ENCODE measurements at regions not wholly inside any gene's neighbourhood (a gene's known extent, or its start where the extent isn't known, plus 50 kb on each side); places are given as distances from the start of the nearest gene placed in this dataset.

DNA sequence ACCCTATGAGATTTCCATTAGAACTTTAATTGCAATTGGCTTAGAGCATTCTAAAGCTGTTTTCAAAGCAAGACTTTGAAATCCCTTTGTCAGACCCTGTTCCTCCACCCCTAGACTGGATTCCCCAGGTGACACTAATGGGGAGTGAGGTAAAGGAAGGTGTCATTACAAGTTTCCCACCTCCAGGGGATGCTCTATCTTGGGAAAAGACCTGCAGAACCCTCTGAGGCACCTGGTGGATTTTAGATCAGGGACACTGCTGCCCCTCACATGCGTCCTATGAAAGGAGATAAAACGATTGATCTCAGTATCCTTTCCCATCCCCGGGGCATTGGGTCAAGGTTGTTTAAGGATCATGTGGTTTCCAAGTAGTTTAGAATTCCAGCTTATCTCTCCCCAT, 80.3 kb upstream of the RGS4 start:
- no peaks in the 10 kb centered on the region for H3K4me1 ChIP-seq
- ATAC-seq (ENCODE audit: low FRiP score in 2 of 2) (no peak), DNase-seq (no peak)
- no peaks in the 10 kb centered on the region for H3K27me3 ChIP-seq
- H3K4me3 ChIP-seq: no peak overlapping the region
- H3K9me3 ChIP-seq: no peaks in the 10 kb centered on the region
- TF ChIP-seq POLR2AphosphoS5 (IDR thresholded peaks at IDR 0.05) (no peak), EP300 (IDR thresholded peaks at IDR 0.05) (no peak), POLR2A (IDR thresholded peaks at IDR 0.05) (no peak)
- TF ChIP-seq, protein P1, sequence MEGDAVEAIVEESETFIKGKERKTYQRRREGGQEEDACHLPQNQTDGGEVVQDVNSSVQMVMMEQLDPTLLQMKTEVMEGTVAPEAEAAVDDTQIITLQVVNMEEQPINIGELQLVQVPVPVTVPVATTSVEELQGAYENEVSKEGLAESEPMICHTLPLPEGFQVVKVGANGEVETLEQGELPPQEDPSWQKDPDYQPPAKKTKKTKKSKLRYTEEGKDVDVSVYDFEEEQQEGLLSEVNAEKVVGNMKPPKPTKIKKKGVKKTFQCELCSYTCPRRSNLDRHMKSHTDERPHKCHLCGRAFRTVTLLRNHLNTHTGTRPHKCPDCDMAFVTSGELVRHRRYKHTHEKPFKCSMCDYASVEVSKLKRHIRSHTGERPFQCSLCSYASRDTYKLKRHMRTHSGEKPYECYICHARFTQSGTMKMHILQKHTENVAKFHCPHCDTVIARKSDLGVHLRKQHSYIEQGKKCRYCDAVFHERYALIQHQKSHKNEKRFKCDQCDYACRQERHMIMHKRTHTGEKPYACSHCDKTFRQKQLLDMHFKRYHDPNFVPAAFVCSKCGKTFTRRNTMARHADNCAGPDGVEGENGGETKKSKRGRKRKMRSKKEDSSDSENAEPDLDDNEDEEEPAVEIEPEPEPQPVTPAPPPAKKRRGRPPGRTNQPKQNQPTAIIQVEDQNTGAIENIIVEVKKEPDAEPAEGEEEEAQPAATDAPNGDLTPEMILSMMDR (IDR thresholded peaks at IDR 0.05): no peak
- no peaks in the 10 kb centered on the region for H3K36me3 ChIP-seq
- H3K27ac ChIP-seq: no peak overlapping the region
- 63 to 90% methylated on average over 3 of the region's 3 CpGs for WGBS, 2 donors

DNA sequence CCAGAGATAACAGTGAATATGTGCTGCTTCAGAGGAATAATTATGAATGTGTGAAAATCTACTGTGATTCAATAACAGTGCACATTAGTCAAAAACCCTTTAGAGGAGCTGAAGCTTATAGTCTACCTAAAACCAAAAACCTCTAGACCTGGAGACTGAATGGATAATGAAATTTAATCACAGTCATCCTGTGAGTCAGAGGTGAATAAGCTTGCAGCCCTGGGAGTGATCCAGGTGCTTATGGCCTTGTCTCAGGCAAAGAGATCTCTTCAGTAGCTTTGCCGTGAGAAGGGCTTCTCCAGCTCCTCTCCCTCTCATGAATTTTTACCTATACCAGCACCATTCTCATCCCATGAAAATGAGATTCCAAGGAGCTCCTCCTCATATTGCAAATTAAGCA, 81.3 kb upstream of the RGS4 start:
- no peak overlapping the region for H3K27ac ChIP-seq
- no peak overlapping the region for H3K4me3 ChIP-seq
- H3K27me3 ChIP-seq: no peaks in the 10 kb centered on the region
- no peak for ATAC-seq (ENCODE audit: low FRiP score in 2 of 2)
- H3K9me3 ChIP-seq: no peaks in the 10 kb centered on the region
- WGBS, 2 donors: 67 to 100% methylated on average over 1 of the region's 1 CpG
- H3K4me1 ChIP-seq: no peaks in the 10 kb centered on the region
- TF ChIP-seq EP300 (IDR thresholded peaks at IDR 0.05) (no peak), POLR2A (IDR thresholded peaks at IDR 0.05) (no peak), POLR2AphosphoS5 (IDR thresholded peaks at IDR 0.05) (no peak)
- TF ChIP-seq, protein P1 (IDR thresholded peaks at IDR 0.05): no peak
- DNase-seq: no peak
- H3K36me3 ChIP-seq: no peaks in the 10 kb centered on the region

DNA sequence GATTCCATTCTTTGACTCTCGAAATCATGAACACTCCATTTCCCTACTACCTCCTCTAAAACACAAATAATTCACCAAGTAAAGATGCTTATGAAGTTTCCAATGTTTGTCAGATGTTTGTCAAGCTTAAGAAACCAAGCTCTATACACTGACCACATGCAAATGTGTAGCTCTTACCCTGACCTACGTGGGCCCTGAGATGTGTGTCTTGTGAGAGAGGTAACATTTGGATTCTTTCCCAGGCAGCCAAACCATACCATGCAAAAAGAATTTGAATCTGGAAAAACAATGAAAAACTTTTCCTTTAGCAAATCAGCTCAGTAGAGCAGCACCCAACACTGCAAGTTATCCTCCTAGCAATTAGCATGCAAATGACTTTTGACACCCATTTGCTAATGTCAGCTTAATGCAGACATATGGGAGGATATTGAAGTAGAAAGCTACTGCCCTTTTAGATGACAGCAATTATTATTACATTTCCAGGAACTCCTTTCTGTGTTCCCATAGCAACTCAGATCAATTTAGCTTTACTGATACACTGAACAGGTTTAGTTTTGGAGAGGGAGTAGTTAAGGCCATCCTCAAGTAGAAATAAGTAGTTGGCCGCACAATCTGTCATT, 83.2 kb upstream of the RGS4 start:
- ATAC-seq (ENCODE audit: low FRiP score in 2 of 2) (no peak), DNase-seq (no peak)
- TF ChIP-seq POLR2AphosphoS5 (IDR thresholded peaks at IDR 0.05) (no peak), POLR2A (IDR thresholded peaks at IDR 0.05) (no peak), EP300 (IDR thresholded peaks at IDR 0.05) (no peak)
- TF ChIP-seq, protein P1 (IDR thresholded peaks at IDR 0.05): no peak
- Histone ChIP-seq H3K27ac (no peak overlapping the region), H3K9me3 (no peaks in the 10 kb centered on the region), H3K4me1 (no peaks in the 10 kb centered on the region), H3K36me3 (no peaks in the 10 kb centered on the region), H3K27me3 (no peaks in the 10 kb centered on the region), H3K4me3 (no peak overlapping the region)
- WGBS, 2 donors: 84 to 87% methylated on average over 3 of the region's 3 CpGs

DNA sequence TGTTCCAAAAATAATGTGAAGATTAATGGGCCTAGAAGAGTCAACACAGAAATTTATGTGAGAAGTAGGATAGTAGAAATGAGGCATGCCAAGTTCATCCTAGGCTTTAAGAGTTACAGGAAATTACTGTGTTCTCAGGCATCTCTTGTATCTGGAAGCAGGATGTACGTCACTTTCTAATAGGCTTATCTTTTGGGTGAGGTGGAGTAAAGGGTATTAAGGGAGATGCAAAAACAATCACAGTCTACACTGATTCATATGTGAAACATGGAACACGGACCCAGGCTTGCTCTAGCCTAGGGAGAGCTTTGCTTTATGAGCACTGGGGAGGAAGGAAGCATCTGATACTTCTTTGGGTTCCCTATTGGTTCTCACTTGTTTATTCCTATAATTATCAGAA, 84.5 kb upstream of the RGS4 start:
- no peak overlapping the region for H3K4me3 ChIP-seq
- H3K4me1 ChIP-seq: no peaks in the 10 kb centered on the region
- no peak overlapping the region for H3K27ac ChIP-seq
- DNase-seq: no peak
- H3K36me3 ChIP-seq: no peaks in the 10 kb centered on the region
- no peaks in the 10 kb centered on the region for H3K27me3 ChIP-seq
- H3K9me3 ChIP-seq: no peaks in the 10 kb centered on the region
- TF ChIP-seq POLR2A (IDR thresholded peaks at IDR 0.05) (no peak), EP300 (IDR thresholded peaks at IDR 0.05) (no peak), POLR2AphosphoS5 (IDR thresholded peaks at IDR 0.05) (no peak)
- TF ChIP-seq, protein P1 (IDR thresholded peaks at IDR 0.05): no peak
- 61 to 73% methylated on average over 2 of the region's 2 CpGs for WGBS, 2 donors
- ATAC-seq (ENCODE audit: low FRiP score in 2 of 2): no peak
